Neural cell (in vitro differentiated cells): ENCODE measurements at regions not wholly inside any gene's neighbourhood (a gene's known extent, or its start where the extent isn't known, plus 50 kb on each side); places are given as distances from the start of the nearest gene placed in this dataset.

ENCODE experiments used
- H2AFZ ChIP-seq: fragments of 200-600, 300-800 bp; sonication (generic), shearing (Covaris generic); 2 replicates; pipeline ENCODE4 v1.6.0; 2014; ENCODE audit warnings: low read depth, mild to moderate bottlenecking, antibody characterized with exemption, low read length, moderate library complexity
- H3F3A ChIP-seq: fragments of 200-600 bp; shearing (Covaris generic); 2 replicates; pipeline ENCODE4 v1.6.1; 2016; ENCODE audit warnings: mild to moderate bottlenecking, moderate library complexity, mixed read lengths, antibody characterized with exemption, low read length; ENCODE audit not compliant: insufficient read depth, poor library complexity, severe bottlenecking
- H3K27ac ChIP-seq: fragments of 200-600, 300-800 bp; sonication (generic), shearing (Covaris generic); 2 replicates; pipeline ENCODE4 v1.5.1; 2014; ENCODE audit warnings: mild to moderate bottlenecking, low read length, moderate library complexity
- H3K27me3 ChIP-seq: fragments of 300-800, 200-600 bp; sonication (generic), shearing (Covaris generic); 2 replicates; pipeline ENCODE4 v1.6.0; 2014; ENCODE audit warnings: mild to moderate bottlenecking, low read depth, low read length, moderate library complexity; ENCODE audit not compliant: insufficient read depth
- H3K36me3 ChIP-seq: fragments of 300-800, 200-600 bp; sonication (generic), shearing (Covaris generic); 2 replicates; pipeline ENCODE4 v1.5.1; 2014; ENCODE audit warnings: mild to moderate bottlenecking, antibody characterized with exemption, low read length, moderate library complexity; ENCODE audit not compliant: insufficient read depth
- H3K4me2 ChIP-seq: fragments of 300-800, 200-600 bp; sonication (generic), shearing (Covaris generic); 2 replicates; pipeline ENCODE4 v1.6.0; 2014; ENCODE audit warnings: mild to moderate bottlenecking, low read length
- H3K4me3 ChIP-seq: fragments of 300-800, 200-600 bp; sonication (generic), shearing (Covaris generic); 2 replicates; pipeline ENCODE4 v1.5.1; 2014; ENCODE audit warnings: mild to moderate bottlenecking, low read length, moderate library complexity
- H3K79me2 ChIP-seq: fragments of 200-600 bp; shearing (Covaris generic); replicated peaks from 2 replicates; pipeline ENCODE4 v1.6.0; 2014; ENCODE audit warnings: mild to moderate bottlenecking, low read length, moderate library complexity; ENCODE audit not compliant: insufficient read depth
- H3K9ac ChIP-seq: fragments of 300-800, 200-600 bp; sonication (generic), shearing (Covaris generic); 2 replicates; pipeline ENCODE4 v1.6.1; 2016; ENCODE audit warnings: mild to moderate bottlenecking, low read length, mixed read lengths
- H3K9me2 ChIP-seq: fragments of 200-600 bp; shearing (Covaris generic); 2 replicates; pipeline ENCODE4 v1.6.1; 2016; ENCODE audit warnings: mild to moderate bottlenecking, low read length, mixed read lengths; ENCODE audit not compliant: insufficient read depth
- H3K9me3 ChIP-seq: fragments of 200-600, 300-800 bp; sonication (generic), shearing (Covaris generic); 2 replicates; pipeline ENCODE4 v1.6.1; 2016; ENCODE audit warnings: mild to moderate bottlenecking, mixed run types, low read length, moderate library complexity, mixed read lengths
- H4K20me1 ChIP-seq: fragments of 200-600 bp; shearing (Covaris generic); 2 replicates; pipeline ENCODE4 v1.6.1; 2016; ENCODE audit warnings: mild to moderate bottlenecking, mixed run types; ENCODE audit not compliant: insufficient read depth
- CTCF ChIP-seq: fragments of 450-650 bp; IDR thresholded peaks from 2 replicates; pipeline ENCODE4 v1.5.1; 2014; ENCODE audit warnings: antibody characterized with exemption, mild to moderate bottlenecking, moderate library complexity; ENCODE audit not compliant: poor library complexity, severe bottlenecking
- EP300 ChIP-seq: fragments of 450-650 bp; conservative IDR thresholded peaks from 2 replicates; pipeline ENCODE4 v1.6.1; 2014; ENCODE audit warnings: antibody characterized with exemption, mild to moderate bottlenecking, moderate library complexity; ENCODE audit not compliant: poor library complexity, severe bottlenecking
- EZH2 ChIP-seq: fragments of 200-600, 300-800 bp; shearing (Covaris generic), sonication (generic); IDR thresholded peaks from 2 replicates; pipeline ENCODE4 v1.6.1; 2014; ENCODE audit warnings: antibody characterized with exemption, low read length, borderline replicate concordance, mild to moderate bottlenecking; ENCODE audit not compliant: insufficient read depth, poor library complexity, severe bottlenecking
- MXI1 ChIP-seq: fragments of 450-650 bp; conservative IDR thresholded peaks from 2 replicates; pipeline ENCODE4 v1.6.1; 2014; ENCODE audit warnings: antibody characterized with exemption, mild to moderate bottlenecking; ENCODE audit not compliant: poor library complexity, severe bottlenecking
- POLR2AphosphoS5 ChIP-seq: IDR thresholded peaks from 2 replicates; pipeline ENCODE4 v1.6.1; 2012
- RAD21 ChIP-seq: fragments of 450-650 bp; conservative IDR thresholded peaks from 2 replicates; pipeline ENCODE4 v1.6.1; 2014; ENCODE audit warnings: antibody characterized with exemption, mild to moderate bottlenecking, moderate library complexity
- SMC3 ChIP-seq: fragments of 450-650 bp; conservative IDR thresholded peaks from 2 replicates; pipeline ENCODE4 v1.6.1; 2014; ENCODE audit warnings: antibody characterized with exemption, mild to moderate bottlenecking, moderate library complexity; ENCODE audit not compliant: poor library complexity
- TAF1 ChIP-seq: IDR thresholded peaks from 2 replicates; pipeline ENCODE4 v1.6.1; 2012; ENCODE audit warnings: low read depth
- TF ChIP-seq, protein P1 (sequence below): IDR thresholded peaks from 2 replicates; pipeline ENCODE4 v1.6.1; 2012; ENCODE audit warnings: borderline replicate concordance

DNA sequence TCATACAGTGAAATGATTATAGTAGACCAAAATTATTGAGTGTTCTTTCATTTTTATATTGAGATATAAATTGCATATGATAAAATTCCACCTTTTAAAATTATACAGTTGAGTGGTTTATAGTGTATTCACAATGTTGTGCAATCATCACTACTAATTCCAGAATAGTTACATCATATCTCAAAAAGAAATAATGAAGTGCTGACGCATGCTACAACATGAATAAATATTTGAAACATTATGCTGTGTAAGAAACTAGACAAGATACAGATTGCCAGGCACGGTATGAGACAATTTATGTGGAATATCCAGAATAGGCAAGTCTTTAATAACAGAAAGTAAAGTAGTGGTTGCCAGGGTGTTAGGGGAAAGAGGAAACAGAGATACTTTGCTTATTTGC lies 871.7 kb downstream of the FAM133A start:
- no peak overlapping the region for H2AFZ ChIP-seq
- H3K9me2 ChIP-seq, result no peaks in the 10 kb centered on the region
- no peak overlapping the region for H3K4me2 ChIP-seq
- H3K27ac ChIP-seq, result no peak overlapping the region
- H3K9ac ChIP-seq, result no peak overlapping the region
- H3F3A ChIP-seq, result no peaks in the 10 kb centered on the region
- no peaks in the 10 kb centered on the region for H3K79me2 ChIP-seq
- H4K20me1 ChIP-seq, result no peaks in the 10 kb centered on the region
- no peaks in the 10 kb centered on the region for H3K36me3 ChIP-seq
- no peak for TF ChIP-seq POLR2AphosphoS5
- TF ChIP-seq EP300, result no peak
- no peak for TF ChIP-seq MXI1
- TF ChIP-seq CTCF, result no peak
- no peak for TF ChIP-seq TAF1
- no peak for TF ChIP-seq SMC3
- TF ChIP-seq RAD21, result no peak
- TF ChIP-seq, protein P1, sequence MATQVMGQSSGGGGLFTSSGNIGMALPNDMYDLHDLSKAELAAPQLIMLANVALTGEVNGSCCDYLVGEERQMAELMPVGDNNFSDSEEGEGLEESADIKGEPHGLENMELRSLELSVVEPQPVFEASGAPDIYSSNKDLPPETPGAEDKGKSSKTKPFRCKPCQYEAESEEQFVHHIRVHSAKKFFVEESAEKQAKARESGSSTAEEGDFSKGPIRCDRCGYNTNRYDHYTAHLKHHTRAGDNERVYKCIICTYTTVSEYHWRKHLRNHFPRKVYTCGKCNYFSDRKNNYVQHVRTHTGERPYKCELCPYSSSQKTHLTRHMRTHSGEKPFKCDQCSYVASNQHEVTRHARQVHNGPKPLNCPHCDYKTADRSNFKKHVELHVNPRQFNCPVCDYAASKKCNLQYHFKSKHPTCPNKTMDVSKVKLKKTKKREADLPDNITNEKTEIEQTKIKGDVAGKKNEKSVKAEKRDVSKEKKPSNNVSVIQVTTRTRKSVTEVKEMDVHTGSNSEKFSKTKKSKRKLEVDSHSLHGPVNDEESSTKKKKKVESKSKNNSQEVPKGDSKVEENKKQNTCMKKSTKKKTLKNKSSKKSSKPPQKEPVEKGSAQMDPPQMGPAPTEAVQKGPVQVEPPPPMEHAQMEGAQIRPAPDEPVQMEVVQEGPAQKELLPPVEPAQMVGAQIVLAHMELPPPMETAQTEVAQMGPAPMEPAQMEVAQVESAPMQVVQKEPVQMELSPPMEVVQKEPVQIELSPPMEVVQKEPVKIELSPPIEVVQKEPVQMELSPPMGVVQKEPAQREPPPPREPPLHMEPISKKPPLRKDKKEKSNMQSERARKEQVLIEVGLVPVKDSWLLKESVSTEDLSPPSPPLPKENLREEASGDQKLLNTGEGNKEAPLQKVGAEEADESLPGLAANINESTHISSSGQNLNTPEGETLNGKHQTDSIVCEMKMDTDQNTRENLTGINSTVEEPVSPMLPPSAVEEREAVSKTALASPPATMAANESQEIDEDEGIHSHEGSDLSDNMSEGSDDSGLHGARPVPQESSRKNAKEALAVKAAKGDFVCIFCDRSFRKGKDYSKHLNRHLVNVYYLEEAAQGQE, result no peak
- TF ChIP-seq EZH2, result no peak
- H3K4me3 ChIP-seq, result no peak overlapping the region
- no peaks in the 10 kb centered on the region for H3K9me3 ChIP-seq
- no peaks in the 10 kb centered on the region for H3K27me3 ChIP-seq

- Histone ChIP-seq H3K27ac (no peak overlapping the region), H3K4me3 (no peak overlapping the region), H4K20me1 (no peaks in the 10 kb centered on the region), H3F3A (no peaks in the 10 kb centered on the region), H3K9me2 (no peaks in the 10 kb centered on the region), H3K27me3 (no peaks in the 10 kb centered on the region), H2AFZ (no peak overlapping the region), H3K4me2 (no peak overlapping the region), H3K9me3 (no peaks in the 10 kb centered on the region), H3K36me3 (no peaks in the 10 kb centered on the region), H3K9ac (no peak overlapping the region), H3K79me2 (no peaks in the 10 kb centered on the region)
- TF ChIP-seq EZH2, result no peak
- no peak for TF ChIP-seq CTCF
- TF ChIP-seq SMC3, result no peak
Measured at GRCh38 chrX:94551831-94552230, 877.8 kb downstream of the FAM133A start.
